Keratinocyte (primary cell): ENCODE measurements at regions not wholly inside any gene's neighbourhood (a gene's known extent, or its start where the extent isn't known, plus 50 kb on each side); places are given as distances from the start of the nearest gene placed in this dataset.
A peak's percentile ranks its signal among the peaks of the same experiment; 100 is the strongest.

Source experiments
- DNase-seq: peaks from one replicate; pipeline ENCODE4 v3.0.0-alpha.2; 2011; ENCODE audit warnings: low read depth, missing footprints, low spot score
- FAIRE-seq: peaks from 2 replicates; lab custom pipeline; 2011; peaks lifted over from hg19 to GRCh38; lab: Jason Lieb, UNC
- H2AFZ ChIP-seq: 2 replicates; pipeline ENCODE4 v1.6.0; 2012; ENCODE audit warnings: low read length, control low read depth, inconsistent platforms; ENCODE audit not compliant: control insufficient read depth
- H3K27ac ChIP-seq: 2 replicates; pipeline ENCODE4 v1.5.1; 2011; ENCODE audit warnings: low read length; ENCODE audit not compliant: control insufficient read depth, insufficient read depth
- H3K27me3 ChIP-seq: 3 replicates; pipeline ENCODE4 v1.6.0; 2011; ENCODE audit warnings: low read length; ENCODE audit not compliant: control insufficient read depth, insufficient read depth; ENCODE audit errors: extremely low read depth
- H3K36me3 ChIP-seq, 2 experiments: 2 replicates in 1 of 2; 3 replicates in 1 of 2; pipeline ENCODE4 v1.5.1; 2011; ENCODE audit warnings: low read length in 2 of 2, mild to moderate bottlenecking in 1 of 2; ENCODE audit not compliant: control insufficient read depth in 2 of 2, insufficient read depth in 2 of 2; ENCODE audit errors: extremely low read depth in 1 of 2
- H3K4me1 ChIP-seq: 3 replicates; pipeline ENCODE4 v1.5.1; 2011; ENCODE audit warnings: low read length; ENCODE audit not compliant: control insufficient read depth, insufficient read depth; ENCODE audit errors: extremely low read depth
- H3K4me2 ChIP-seq: 3 replicates; pipeline ENCODE4 v1.6.0; 2011; ENCODE audit warnings: low read depth, low read length; ENCODE audit not compliant: control insufficient read depth, insufficient read depth; ENCODE audit errors: extremely low read depth
- H3K4me3 ChIP-seq, 3 experiments: fragments of 200-600 bp in 1 of 3; sonication (generic) in 1 of 3; 2 replicates in 2 of 3; 3 replicates in 1 of 3; pipeline ENCODE4 v1.5.1; 2011 to 2016; ENCODE audit warnings: low read length in 3 of 3, mild to moderate bottlenecking in 3 of 3, control low read depth in 2 of 3, inconsistent platforms in 1 of 3, low read depth in 1 of 3, mixed read lengths in 1 of 3, mixed run types in 1 of 3, moderate library complexity in 1 of 3; ENCODE audit not compliant: control insufficient read depth in 2 of 3, insufficient read depth in 2 of 3; ENCODE audit errors: extremely low read depth in 1 of 3
- H3K79me2 ChIP-seq: 2 replicates; pipeline ENCODE4 v1.6.0; 2012; ENCODE audit warnings: low read length; ENCODE audit not compliant: control insufficient read depth, insufficient read depth
- H3K9ac ChIP-seq: 3 replicates; pipeline ENCODE4 v1.6.0; 2011; ENCODE audit warnings: low read length; ENCODE audit not compliant: control insufficient read depth, insufficient read depth; ENCODE audit errors: extremely low read depth
- H3K9me1 ChIP-seq: 3 replicates; pipeline ENCODE4 v1.6.0; 2011; ENCODE audit warnings: low read length; ENCODE audit not compliant: control insufficient read depth, insufficient read depth; ENCODE audit errors: extremely low read depth
- H3K9me3 ChIP-seq: 2 replicates; pipeline ENCODE4 v1.5.1; 2012; ENCODE audit warnings: low read depth, low read length; ENCODE audit not compliant: control insufficient read depth
- H4K20me1 ChIP-seq: 3 replicates; pipeline ENCODE4 v1.6.0; 2011; ENCODE audit warnings: low read length; ENCODE audit not compliant: control insufficient read depth, insufficient read depth; ENCODE audit errors: extremely low read depth
- CTCF ChIP-seq, 3 experiments: IDR thresholded peaks in 1 of 3; conservative IDR thresholded peaks in 1 of 3; optimal IDR thresholded peaks in 1 of 3; 2 replicates in 2 of 3; 3 replicates in 1 of 3; pipeline versions ENCODE3 to v1.5.1; 2011; ENCODE audit warnings: low read length in 3 of 3, mild to moderate bottlenecking in 3 of 3, moderate library complexity in 2 of 3, control low read depth in 1 of 3, inconsistent platforms in 1 of 3; ENCODE audit not compliant: insufficient read depth in 2 of 3; ENCODE audit errors: extremely low read depth in 1 of 3
- EZH2 ChIP-seq: IDR thresholded peaks from one replicate; pipeline ENCODE4 v1.6.1; 2012; ENCODE audit warnings: inconsistent platforms, mild to moderate bottlenecking, low read length, moderate library complexity
- dilution Hi-C: fragments of 300-500 bp; cut with MboI; formaldehyde crosslinking; loops from one replicate; pipeline ENCODE4 v1.7.0; 2020; ENCODE audit warnings: low sequenced_read_pairs; ENCODE audit not compliant: extremely low pct_ligation_motif_present

DNA sequence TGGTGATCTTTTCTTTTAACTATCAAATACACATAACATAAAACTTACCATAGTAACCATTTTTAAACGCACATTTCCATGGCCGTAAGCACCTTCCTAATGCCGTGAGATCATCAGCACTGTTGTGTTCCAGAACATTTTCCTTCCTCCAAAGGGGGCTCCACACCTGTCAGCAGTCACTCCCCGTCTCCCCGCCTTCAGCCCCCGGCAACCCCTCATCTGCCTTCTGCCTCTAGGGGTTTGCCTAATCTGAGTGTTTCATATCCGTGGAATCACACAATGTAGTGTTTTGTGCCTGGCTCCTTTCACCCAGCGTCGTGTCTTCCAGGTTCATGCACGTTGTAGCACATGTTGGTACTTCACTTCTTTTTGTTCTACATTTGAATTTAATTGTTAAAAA lies 350.1 kb upstream of the TNRC6C start:
- Histone ChIP-seq H4K20me1 (no peaks in the 10 kb centered on the region), H3K36me3 (no peaks in the 10 kb centered on the region), H3K79me2 (no peaks in the 10 kb centered on the region), H3K27ac (no peak overlapping the region), H3K9me3 (no peaks in the 10 kb centered on the region), H3K9me1 (no peaks in the 10 kb centered on the region), H2AFZ (no peak overlapping the region), H3K27me3 (peaks cover 7% of the 10 kb centered on the region), H3K4me2 (no peak overlapping the region), H3K9ac (no peak overlapping the region), H3K4me3 (no peak overlapping the region), H3K4me1 (no peaks in the 10 kb centered on the region)
- FAIRE-seq, result no peak
- dilution Hi-C loops, result no loop called here
- no peak for DNase-seq
- TF ChIP-seq CTCF (optimal IDR thresholded peaks at IDR 0.05 in 1 of 3, IDR thresholded peaks at IDR 0.05 in 1 of 3, conservative IDR thresholded peaks at IDR 0.05 in 1 of 3; ENCODE audit: extremely low read depth in 1 of 3, insufficient read depth in 2 of 3, low read length in 3 of 3), result no peak
- no peak for TF ChIP-seq EZH2

- Histone ChIP-seq H3K4me1 (no peaks in the 10 kb centered on the region), H3K4me2 (peak overlapping the region; percentile 28), H3K36me3 (no peaks in the 10 kb centered on the region), H3K27me3 (peaks cover 7% of the 10 kb centered on the region), H3K9me3 (no peaks in the 10 kb centered on the region), H3K9ac (no peak overlapping the region), H3K79me2 (no peaks in the 10 kb centered on the region), H3K4me3 (no peak overlapping the region), H4K20me1 (no peaks in the 10 kb centered on the region), H2AFZ (no peak overlapping the region), H3K9me1 (no peaks in the 10 kb centered on the region), H3K27ac (no peak overlapping the region)
- no peak for FAIRE-seq
- dilution Hi-C loops, result no loop called here
- TF ChIP-seq EZH2 (no peak), CTCF (optimal IDR thresholded peaks at IDR 0.05 in 1 of 3, IDR thresholded peaks at IDR 0.05 in 1 of 3, conservative IDR thresholded peaks at IDR 0.05 in 1 of 3; ENCODE audit: extremely low read depth in 1 of 3, insufficient read depth in 2 of 3, low read length in 3 of 3) (no peak)
- DNase-seq, result no peak
Observed at GRCh38 chr17:77609553-77610517, 348.7 kb upstream of the TNRC6C start.
